HG03066 (cell line): ENCODE measurements at regions not wholly inside any gene's neighbourhood (a gene's known extent, or its start where the extent isn't known, plus 50 kb on each side); places are given as distances from the start of the nearest gene placed in this dataset.

Experiments used
- ATAC-seq: cut with Tn5 transposase; IDR thresholded peaks from one replicate; pipeline ENCODE4 v1.9.1; 2021; ENCODE audit warnings: low read depth; ENCODE audit not compliant: unreplicated experiment

DNA sequence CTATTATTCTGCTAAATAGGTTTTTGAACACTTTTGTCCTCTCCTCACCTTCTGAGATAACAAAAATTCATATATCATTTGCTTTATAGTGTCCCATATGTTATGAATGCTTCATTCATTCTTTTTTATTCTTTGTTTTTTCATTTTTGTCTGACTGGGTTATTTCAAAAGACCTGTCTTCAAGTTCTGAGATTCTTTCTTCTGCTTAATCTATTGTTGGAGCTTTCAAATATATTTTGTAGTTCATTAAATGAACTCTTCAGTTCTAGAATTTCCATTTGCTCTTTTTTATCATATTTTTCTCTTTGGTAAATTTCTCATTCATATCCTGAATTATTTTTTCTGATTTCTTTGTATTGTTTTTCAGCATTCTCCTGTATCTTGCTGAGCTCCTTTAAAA, 53.1 kb upstream of the SCIN start:
- ATAC-seq = no peak

DNA sequence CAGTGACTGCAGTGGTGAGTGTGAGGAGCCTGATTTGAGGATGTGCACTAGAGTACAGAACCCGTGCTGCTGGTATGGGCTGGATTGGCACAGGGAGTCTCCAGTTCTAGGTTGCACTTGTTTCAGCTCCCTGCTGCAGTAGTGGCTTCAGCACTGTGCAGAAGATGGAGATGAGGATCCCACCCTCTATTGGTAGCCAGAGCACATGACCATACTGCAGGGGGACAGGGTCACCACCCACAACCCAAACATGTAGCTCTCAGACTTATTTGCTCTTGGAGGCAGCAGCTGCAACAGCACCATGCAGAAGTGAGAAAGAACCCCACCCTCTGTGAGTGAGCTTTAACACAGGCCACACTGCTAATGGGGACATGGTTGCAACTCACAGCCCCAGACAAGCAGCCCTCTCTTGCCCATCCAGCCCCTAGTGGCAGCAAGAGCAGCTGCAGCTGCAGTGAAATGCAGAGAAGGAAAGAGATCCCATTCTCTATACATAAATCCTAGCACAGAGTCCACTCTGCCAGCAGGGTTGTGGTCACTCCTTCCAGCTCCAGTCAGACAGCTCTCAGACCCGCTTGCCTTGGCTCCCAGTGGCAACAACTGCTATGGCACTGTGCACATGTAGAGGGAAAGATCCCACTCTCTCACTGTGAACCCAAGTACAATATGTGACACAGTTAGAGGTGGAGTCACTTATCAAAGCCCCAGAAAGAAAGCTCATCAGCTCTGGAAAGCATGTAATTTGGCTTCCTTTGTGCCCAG, 51.4 kb upstream of the SCIN start:
- ATAC-seq = peak; percentile 80

DNA sequence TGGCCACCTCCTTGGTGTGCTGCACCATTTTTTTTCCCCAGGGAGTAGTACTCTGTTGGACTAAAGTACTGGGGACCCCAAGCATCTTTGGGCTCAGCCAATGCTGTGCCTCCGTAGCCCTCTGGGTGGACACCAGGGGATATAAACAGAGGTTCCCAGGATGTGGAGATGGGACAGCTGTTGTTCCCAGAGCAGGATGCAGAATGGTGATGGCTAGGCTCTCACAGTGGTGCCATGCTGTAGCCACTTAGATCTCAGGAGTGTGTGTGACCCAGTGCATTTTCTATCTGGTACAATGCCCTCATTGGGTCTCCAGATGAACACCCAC, 50.9 kb upstream of the SCIN start:
- ATAC-seq = no peak
